Mesenchymal stem cell (in vitro differentiated cells and primary cell): ENCODE measurements at regions not wholly inside any gene's neighbourhood (a gene's known extent, or its start where the extent isn't known, plus 50 kb on each side); places are given as distances from the start of the nearest gene placed in this dataset.
"Not testable (repeated sequence)": the region's sequence is repeated elsewhere in the genome, so short reads cannot be mapped to it uniquely, and the experiment has no call there.

Experiments
- DNase-seq: peaks from one replicate; pipeline ENCODE4 v3.0.0-alpha.2; 2013
- H2AFZ ChIP-seq: one replicate; pipeline ENCODE4 v1.6.1; 2013; ENCODE audit warnings: low read depth, mild to moderate bottlenecking, control low read depth, inconsistent platforms, low read length, moderate library complexity
- H2AK5ac ChIP-seq: 2 replicates; pipeline ENCODE4 v1.6.1; 2013; ENCODE audit warnings: low read length, moderate library complexity, mild to moderate bottlenecking, inconsistent platforms; ENCODE audit not compliant: severe bottlenecking
- H2BK120ac ChIP-seq: one replicate; pipeline ENCODE4 v1.6.1; 2013; ENCODE audit warnings: low read depth, mild to moderate bottlenecking, inconsistent platforms, low read length, moderate library complexity
- H2BK12ac ChIP-seq, 2 experiments: one replicate each; pipeline ENCODE4 v1.6.1; 2013; ENCODE audit warnings: inconsistent platforms in 2 of 2, low read length in 2 of 2, mild to moderate bottlenecking in 2 of 2, moderate library complexity in 2 of 2, control low read depth in 1 of 2
- H2BK15ac ChIP-seq: one replicate; pipeline ENCODE4 v1.6.1; 2013; ENCODE audit warnings: mild to moderate bottlenecking, low read depth, inconsistent platforms; ENCODE audit not compliant: poor library complexity, severe bottlenecking
- H2BK5ac ChIP-seq: 2 replicates; pipeline ENCODE4 v1.6.1; 2013; ENCODE audit warnings: low read depth, mild to moderate bottlenecking, low read length, control low read depth, inconsistent platforms; ENCODE audit not compliant: poor library complexity, severe bottlenecking
- H3K14ac ChIP-seq, 2 experiments: one replicate each; pipeline ENCODE4 v1.6.1; 2013; ENCODE audit warnings: inconsistent platforms in 2 of 2, low read length in 2 of 2, control low read depth in 1 of 2, mild to moderate bottlenecking in 1 of 2, moderate library complexity in 1 of 2
- H3K18ac ChIP-seq, 2 experiments: one replicate each; pipeline ENCODE4 v1.6.1; 2013; ENCODE audit warnings: inconsistent platforms in 2 of 2, low read length in 2 of 2, control low read depth in 1 of 2, low read depth in 1 of 2, mild to moderate bottlenecking in 1 of 2
- H3K23ac ChIP-seq, 2 experiments: one replicate each; pipeline ENCODE4 v1.6.1; 2013; ENCODE audit warnings: inconsistent platforms in 2 of 2, low read length in 2 of 2, mild to moderate bottlenecking in 2 of 2, moderate library complexity in 2 of 2, control low read depth in 1 of 2
- H3K27ac ChIP-seq: 2 replicates; pipeline ENCODE4 v1.5.1; 2013; ENCODE audit warnings: mild to moderate bottlenecking, moderate library complexity, low read length, control low read depth, inconsistent platforms; ENCODE audit not compliant: poor library complexity, severe bottlenecking
- H3K27me3 ChIP-seq, 2 experiments: 2 replicates each; pipeline versions ENCODE4 v1.6.1 to v1.7.0; 2013; ENCODE audit warnings: low read length in 2 of 2, mild to moderate bottlenecking in 2 of 2, moderate library complexity in 2 of 2, control low read depth in 1 of 2, inconsistent platforms in 1 of 2; ENCODE audit not compliant: control insufficient read depth in 1 of 2, insufficient read depth in 1 of 2
- H3K36me3 ChIP-seq, 2 experiments: 2 replicates each; pipeline versions ENCODE4 v1.6.1 to v1.7.0; 2013; ENCODE audit warnings: low read length in 2 of 2, control low read depth in 1 of 2, inconsistent platforms in 1 of 2, low read depth in 1 of 2, mild to moderate bottlenecking in 1 of 2; ENCODE audit not compliant: insufficient read depth in 2 of 2, control insufficient read depth in 1 of 2
- H3K4ac ChIP-seq, 2 experiments: one replicate each; pipeline ENCODE4 v1.6.1; 2013; ENCODE audit warnings: inconsistent platforms in 2 of 2, low read length in 2 of 2, mild to moderate bottlenecking in 2 of 2, moderate library complexity in 2 of 2, control low read depth in 1 of 2, low read depth in 1 of 2
- H3K4me1 ChIP-seq: 2 replicates; pipeline ENCODE4 v1.6.1; 2013; ENCODE audit warnings: low read depth, low read length, control low read depth; ENCODE audit not compliant: control insufficient read depth, insufficient read depth
- H3K4me2 ChIP-seq: 2 replicates; pipeline ENCODE4 v1.6.1; 2013; ENCODE audit warnings: low read length, mild to moderate bottlenecking, inconsistent platforms; ENCODE audit not compliant: poor library complexity, severe bottlenecking
- H3K4me3 ChIP-seq, 2 experiments: 2 replicates each; pipeline versions ENCODE4 v1.5.1 to v1.7.0; 2013; ENCODE audit warnings: low read length in 2 of 2, mild to moderate bottlenecking in 2 of 2, control low read depth in 1 of 2, low read depth in 1 of 2; ENCODE audit not compliant: insufficient read depth in 1 of 2
- H3K79me1 ChIP-seq: replicated peaks from 2 replicates; pipeline ENCODE4 v1.6.1; 2013; ENCODE audit warnings: mild to moderate bottlenecking, control low read depth, low read length, inconsistent platforms; ENCODE audit not compliant: poor library complexity, severe bottlenecking
- H3K9ac ChIP-seq: 2 replicates; pipeline ENCODE4 v1.7.0; 2013; ENCODE audit warnings: mild to moderate bottlenecking, low read length, moderate library complexity
- H3K9me3 ChIP-seq: 2 replicates; pipeline ENCODE4 v1.7.0; 2013; ENCODE audit warnings: mild to moderate bottlenecking, low read length; ENCODE audit not compliant: control insufficient read depth
- H4K8ac ChIP-seq: one replicate; pipeline ENCODE4 v1.6.1; 2013; ENCODE audit warnings: inconsistent platforms, mild to moderate bottlenecking, low read length, moderate library complexity
- H4K91ac ChIP-seq: one replicate; pipeline ENCODE4 v1.6.1; 2013; ENCODE audit warnings: mild to moderate bottlenecking, low read length, inconsistent platforms
- WGBS: methylation state at CpG from one replicate; pipeline ENCODE4 v1.1.7; 2013; ENCODE audit warnings: mixed read lengths; 5-methylcytosine and 5-hydroxymethylcytosine counted together

GRCh38 chr16:75820672-75821071 lies 94.4 kb upstream of the CPHXL start:
- Histone ChIP-seq H2AFZ (no peak overlapping the region), H3K4me3 (no peak overlapping the region), H4K8ac (no peak overlapping the region), H2BK15ac (no peak overlapping the region), H3K9me3 (no peaks in the 10 kb centered on the region), H2AK5ac (no peak overlapping the region), H2BK5ac (no peak overlapping the region), H3K36me3 (no peaks in the 10 kb centered on the region), H3K27ac (no peak overlapping the region), H3K79me1 (no peaks in the 10 kb centered on the region), H2BK120ac (no peak overlapping the region), H3K27me3 (no peaks in the 10 kb centered on the region), H3K23ac (no peak overlapping the region), H2BK12ac (no peak overlapping the region), H3K4me1 (no peaks in the 10 kb centered on the region), H3K18ac (no peak overlapping the region), H3K14ac (no peak overlapping the region), H3K4ac (no peak overlapping the region), H3K4me2 (no peak overlapping the region), H4K91ac (no peak overlapping the region), H3K9ac (no peak overlapping the region)
- no peak for DNase-seq
- WGBS = 96% methylated on average over 4 of the region's 6 CpGs

- Histone ChIP-seq H3K27ac (no peak overlapping the region), H3K23ac (no peak overlapping the region), H3K79me1 (no peaks in the 10 kb centered on the region), H3K9ac (no peak overlapping the region), H4K91ac (no peak overlapping the region), H4K8ac (no peak overlapping the region), H3K14ac (no peak overlapping the region), H2BK15ac (no peak overlapping the region), H2BK12ac (no peak overlapping the region), H3K4me2 (no peak overlapping the region), H3K9me3 (no peaks in the 10 kb centered on the region), H3K4me1 (no peaks in the 10 kb centered on the region), H3K36me3 (no peaks in the 10 kb centered on the region), H2BK5ac (no peak overlapping the region), H3K27me3 (no peaks in the 10 kb centered on the region), H2AFZ (no peak overlapping the region), H2BK120ac (no peak overlapping the region), H3K18ac (no peak overlapping the region), H3K4me3 (no peak overlapping the region), H3K4ac (no peak overlapping the region), H2AK5ac (no peak overlapping the region)
- DNase-seq = no peak
- WGBS = 68% methylated on average over 3 of the region's 3 CpGs
Observed at GRCh38 chr16:75821117-75821516, 94.8 kb upstream of the CPHXL start.

GRCh38 chr16:75825750-75826149 lies 99.5 kb upstream of the CPHXL start:
- not testable (repeated sequence) for H3K27me3 ChIP-seq, H2BK120ac ChIP-seq, H3K14ac ChIP-seq, H3K9ac ChIP-seq, H4K91ac ChIP-seq, H3K23ac ChIP-seq, DNase-seq, H2BK5ac ChIP-seq, H3K36me3 ChIP-seq, H3K27ac ChIP-seq, H2BK12ac ChIP-seq, H4K8ac ChIP-seq, H3K4me2 ChIP-seq, H3K9me3 ChIP-seq, H2AK5ac ChIP-seq, H3K79me1 ChIP-seq, H2AFZ ChIP-seq, H3K18ac ChIP-seq, H3K4ac ChIP-seq, H2BK15ac ChIP-seq, H3K4me1 ChIP-seq, H3K4me3 ChIP-seq
- 78% methylated on average over 1 of the region's 6 CpGs for WGBS

- not testable (repeated sequence) for H2BK120ac ChIP-seq, H3K14ac ChIP-seq, H3K9ac ChIP-seq, H2BK15ac ChIP-seq, H3K4me3 ChIP-seq, H3K27me3 ChIP-seq, H3K4me2 ChIP-seq, H4K91ac ChIP-seq, H3K4ac ChIP-seq, H3K27ac ChIP-seq, H2AFZ ChIP-seq, H2AK5ac ChIP-seq, H2BK12ac ChIP-seq, H4K8ac ChIP-seq, H2BK5ac ChIP-seq, H3K18ac ChIP-seq, H3K4me1 ChIP-seq, DNase-seq, H3K36me3 ChIP-seq, H3K79me1 ChIP-seq, H3K23ac ChIP-seq
- peaks cover 16% of the 10 kb centered on the region for H3K9me3 ChIP-seq
- WGBS = 96% methylated on average over 19 of the region's 30 CpGs
Observed at GRCh38 chr16:75827372-75828038, 101.2 kb upstream of the CPHXL start.
